ENCODE measurements at regions not wholly inside any gene's neighbourhood (a gene's known extent, or its start where the extent isn't known, plus 50 kb on each side); places are given as distances from the start of the nearest gene placed in this dataset.

GRCh38 chr14:100671906-100672305 is 54.8 kb upstream of the DLK1 start:
- intact Hi-C loops (cut with micrococcal nuclease): no loop called here

GRCh38 chr14:100673085-100673806 is 53.4 kb upstream of the DLK1 start:
- intact Hi-C loops (cut with micrococcal nuclease): no loop called here

DNA sequence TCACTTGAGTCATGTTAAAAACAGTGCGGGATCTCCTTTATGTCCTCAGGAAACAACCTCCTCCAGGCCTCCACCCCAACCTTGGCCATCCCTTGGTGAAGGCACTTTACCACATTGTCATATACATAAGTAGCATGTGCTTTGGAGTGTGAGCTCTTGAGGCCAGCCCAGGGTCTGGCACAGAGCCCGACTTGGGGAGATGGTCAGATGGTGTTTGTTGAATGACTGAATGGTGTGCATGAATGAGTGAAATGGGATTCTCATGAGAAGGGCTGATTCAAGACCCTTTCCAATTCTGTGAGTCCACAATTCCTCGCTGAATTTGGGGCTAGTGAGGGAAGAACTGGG is 52.9 kb upstream of the DLK1 start:
- intact Hi-C loops (cut with micrococcal nuclease): no loop called here

DNA sequence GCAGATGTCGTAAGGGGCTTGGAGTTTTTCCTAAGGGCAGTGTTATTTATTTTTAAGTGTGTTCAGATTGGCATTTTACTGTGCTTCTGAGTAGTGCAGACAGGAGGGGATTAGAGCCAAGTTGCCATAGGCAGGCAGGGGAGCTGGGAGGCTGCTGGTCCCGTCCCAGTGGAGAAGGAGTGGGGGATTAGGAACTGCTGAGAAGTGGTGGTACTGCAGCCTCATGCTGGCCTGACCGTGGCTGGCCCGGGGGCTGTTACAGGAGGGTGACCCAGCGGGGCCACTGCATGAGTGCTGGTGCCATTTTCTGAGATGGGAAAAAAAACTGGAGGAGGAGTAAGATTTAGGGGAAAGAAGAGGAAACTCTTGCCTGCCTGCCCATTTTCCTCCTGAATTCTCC is 52.3 kb upstream of the DLK1 start:
- intact Hi-C loops (cut with micrococcal nuclease): no loop called here

DNA sequence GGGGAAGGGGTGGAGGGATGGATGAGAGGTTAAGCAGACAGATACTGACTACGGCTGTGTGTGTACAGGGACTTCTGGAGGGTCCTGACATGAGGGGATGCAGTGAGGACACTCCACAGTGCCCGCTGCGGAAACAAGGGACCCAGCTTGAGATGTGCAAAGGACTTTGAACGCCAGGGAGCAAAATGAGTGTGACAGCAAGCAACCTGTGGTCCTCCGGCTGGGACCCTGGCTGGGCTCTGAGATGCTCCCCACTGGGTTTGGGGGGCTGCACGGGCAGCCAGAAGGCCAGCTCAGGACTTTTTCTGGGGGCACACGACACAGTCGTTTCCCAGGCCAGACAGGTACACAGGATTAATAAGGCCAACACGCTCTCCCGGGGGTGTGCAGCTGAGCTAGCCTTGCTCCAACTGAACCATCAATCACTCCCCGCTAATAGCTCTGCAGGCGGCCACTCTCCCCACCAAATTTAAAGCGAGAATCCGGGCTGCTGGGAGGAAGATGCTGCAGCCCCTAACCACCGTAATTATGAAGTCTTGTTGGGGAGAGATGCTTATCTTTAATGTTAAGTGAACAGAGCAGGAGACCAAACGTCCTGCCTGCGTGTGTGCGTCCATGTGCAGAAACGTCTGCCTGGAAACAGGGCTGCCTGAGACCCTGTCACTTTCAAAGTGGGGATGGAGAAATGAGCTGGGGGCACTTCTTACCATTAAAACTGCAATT is 51.6 kb upstream of the DLK1 start:
- intact Hi-C loops (cut with micrococcal nuclease): no loop called here

- intact Hi-C loops (cut with micrococcal nuclease): no loop called here
Measured at GRCh38 chr14:100675699-100676684, 50.7 kb upstream of the DLK1 start.

All from T-helper 2 cell treated with Interferon-gamma antibody and Interleukin-4, amounts not matched to agents 100 ng/mL and 5 ng/mL, for 36 hours (primary cell).